SK-N-SH (cell line): ENCODE measurements at regions not wholly inside any gene's neighbourhood (a gene's known extent, or its start where the extent isn't known, plus 50 kb on each side); places are given as distances from the start of the nearest gene placed in this dataset.

ENCODE experiments used
- CTCF ChIA-PET: fragments of 300-600, 350-600 bp; formaldehyde crosslinking; extraction: SDS; loops from one replicate; lab custom pipeline; 2021; lab: Yijun Ruan, JAX
- POLR2A ChIA-PET: fragments of 350-600 bp; sonication (Branson Sonifier 250); formaldehyde crosslinking; extraction: SDS; loops from one replicate; lab custom pipeline; 2020; ENCODE audit warnings: antibody characterized with exemption, inconsistent platforms; lab: Yijun Ruan, JAX
- DNase-seq: peaks from one replicate; pipeline ENCODE4 v3.0.0; 2012
- H2AFZ ChIP-seq: fragments of 200-600 bp; sonication (generic); 2 replicates; pipeline ENCODE4 v1.8.1; 2016; ENCODE audit warnings: antibody characterized with exemption, mild to moderate bottlenecking, low read depth
- H3F3A ChIP-seq: fragments of 200-600 bp; sonication (generic); replicated peaks from 2 replicates; pipeline ENCODE3; 2016; ENCODE audit warnings: antibody characterized with exemption, mild to moderate bottlenecking; ENCODE audit not compliant: insufficient read depth
- H3K27ac ChIP-seq, 2 experiments: fragments of 200-500 bp in 1 of 2; fragments of 200-600 bp in 1 of 2; sonication (Bioruptor generic) in 1 of 2; sonication (generic), shearing (Covaris generic) in 1 of 2; 2 replicates each; pipeline versions ENCODE4 v1.5.1 to v1.6.1; 2014 to 2016; ENCODE audit warnings: low read depth in 2 of 2, inconsistent platforms in 1 of 2, low read length in 1 of 2, mild to moderate bottlenecking in 1 of 2, mixed read lengths in 1 of 2
- H3K27me3 ChIP-seq: fragments of 200-600 bp; sonication (generic), shearing (Covaris generic); 2 replicates; pipeline ENCODE4 v1.6.1; 2016; ENCODE audit warnings: mixed run types; ENCODE audit not compliant: insufficient read depth
- H3K36me3 ChIP-seq, 2 experiments: fragments of 200-500 bp in 1 of 2; fragments of 200-600 bp in 1 of 2; sonication (Bioruptor generic) in 1 of 2; sonication (generic) in 1 of 2; replicated peaks in 1 of 2; 2 replicates each; pipeline versions ENCODE3 to v1.5.1; 2014 to 2016; ENCODE audit warnings: low read length in 1 of 2, mild to moderate bottlenecking in 1 of 2; ENCODE audit not compliant: insufficient read depth in 2 of 2, control insufficient read depth in 1 of 2
- H3K4me1 ChIP-seq, 2 experiments: fragments of 200-500 bp in 1 of 2; fragments of 200-600 bp in 1 of 2; sonication (Bioruptor generic) in 1 of 2; sonication (generic), shearing (Covaris generic) in 1 of 2; 2 replicates each; pipeline versions ENCODE4 v1.5.1 to v1.6.1; 2014 to 2016; ENCODE audit warnings: low read depth in 1 of 2, low read length in 1 of 2, mixed run types in 1 of 2; ENCODE audit not compliant: insufficient read depth in 2 of 2, control insufficient read depth in 1 of 2
- H3K4me2 ChIP-seq: fragments of 200-600 bp; sonication (generic), shearing (Covaris generic); 2 replicates; pipeline ENCODE4 v1.6.1; 2017; ENCODE audit warnings: mixed run types
- H3K4me3 ChIP-seq, 2 experiments: fragments of 200-500 bp in 1 of 2; fragments of 200-600 bp in 1 of 2; sonication (Bioruptor generic) in 1 of 2; sonication (generic), shearing (Covaris generic) in 1 of 2; 2 replicates each; pipeline versions ENCODE4 v1.5.1 to v1.8.1; 2014 to 2016; ENCODE audit warnings: low read depth in 2 of 2, inconsistent platforms in 1 of 2, low read length in 1 of 2, mild to moderate bottlenecking in 1 of 2, mixed read lengths in 1 of 2, moderate library complexity in 1 of 2
- H3K79me2 ChIP-seq: fragments of 200-600 bp; sonication (generic); 2 replicates; pipeline ENCODE4 v1.8.1; 2017; ENCODE audit warnings: mild to moderate bottlenecking; ENCODE audit not compliant: insufficient read depth
- H3K9ac ChIP-seq: fragments of 200-600 bp; sonication (generic); 2 replicates; pipeline ENCODE4 v1.6.1; 2017; ENCODE audit warnings: mixed run types
- H3K9me2 ChIP-seq: fragments of 200-600 bp; sonication (generic); 2 replicates; pipeline ENCODE4 v1.6.1; 2017; ENCODE audit warnings: mixed run types
- H3K9me3 ChIP-seq: fragments of 200-600 bp; sonication (generic); 2 replicates; pipeline ENCODE4 v1.6.1; 2017; ENCODE audit warnings: mixed run types, mild to moderate bottlenecking, moderate library complexity
- H4K20me1 ChIP-seq: fragments of 200-600 bp; sonication (generic); 2 replicates; pipeline ENCODE4 v1.6.1; 2017; ENCODE audit warnings: mild to moderate bottlenecking, mixed run types; ENCODE audit not compliant: insufficient read depth
- GABPA ChIP-seq: IDR thresholded peaks from 2 replicates; pipeline ENCODE4 v1.4.0; 2012; ENCODE audit warnings: low read depth, mild to moderate bottlenecking
- GATA2 ChIP-seq: sonication (generic); formaldehyde crosslinking; IDR thresholded peaks from 2 replicates; pipeline ENCODE4 v1.5.0; 2020; ENCODE audit warnings: mild to moderate bottlenecking, missing genetic modification reagents
- MEF2A ChIP-seq: IDR thresholded peaks from 2 replicates; pipeline ENCODE4 v1.4.0; 2012; ENCODE audit warnings: low read depth, borderline replicate concordance
- RAD21 ChIP-seq: IDR thresholded peaks from 2 replicates; pipeline ENCODE4 v1.6.1; 2012; ENCODE audit warnings: mild to moderate bottlenecking, low read length
- RCOR1 ChIP-seq: fragments of 150-350 bp; IDR thresholded peaks from 2 replicates; pipeline ENCODE4 v1.6.1; 2017; ENCODE audit warnings: antibody characterized with exemption, low read length
- SIN3A ChIP-seq: IDR thresholded peaks from 2 replicates; pipeline ENCODE4 v1.6.1; 2012; ENCODE audit warnings: low read depth, mild to moderate bottlenecking, low read length, moderate library complexity, borderline replicate concordance
- SMC3 ChIP-seq: IDR thresholded peaks from 2 replicates; pipeline ENCODE4 v1.6.1; 2012; ENCODE audit warnings: low read depth, low read length, improper control_type of control experiment
- USF1 ChIP-seq: IDR thresholded peaks from 2 replicates; pipeline ENCODE4 v1.4.0; 2012; ENCODE audit warnings: low read depth, borderline replicate concordance
- ZBTB33 ChIP-seq: IDR thresholded peaks from 2 replicates; pipeline ENCODE4 v1.4.0; 2012; ENCODE audit warnings: low read depth, borderline replicate concordance
- WGBS: methylation state at CpG from one replicate; pipeline ENCODE4 v1.1.6; 2017; ENCODE audit warnings: low lambda C conversion rate; 5-methylcytosine and 5-hydroxymethylcytosine counted together

GRCh38 chr6:155954149-155954548 is 498.5 kb upstream of the NOX3 start:
- Histone ChIP-seq H3K9me3 (no peaks in the 10 kb centered on the region), H3K4me2 (no peak overlapping the region), H3K4me3 (no peak overlapping the region), H3K9me2 (no peaks in the 10 kb centered on the region), H3K9ac (no peak overlapping the region), H3K27me3 (no peaks in the 10 kb centered on the region)
- DNase-seq = no peak
- CTCF ChIA-PET = interaction anchor here (0.6 to 0.9 kb wide), 3 partner anchors 9 to 627 kb away, joined by 3 read pairs; no protein-coding TSS in a partner anchor
- WGBS = 62% methylated on average over 7 of the region's 7 CpGs
- no peak for TF ChIP-seq MEF2A
- TF ChIP-seq GATA2 (CRISPR knock-in tag) = no peak
- no peak for TF ChIP-seq RCOR1
- no peak for TF ChIP-seq SIN3A
- TF ChIP-seq USF1 = no peak
- TF ChIP-seq ZBTB33 = no peak
- no peak for TF ChIP-seq RAD21
- TF ChIP-seq SMC3 = no peak
- TF ChIP-seq, all 33 proteins: peak for 0
- no peaks in the 10 kb centered on the region for H3K36me3 ChIP-seq
- no peak overlapping the region for H3K27ac ChIP-seq
- H3K4me1 ChIP-seq = no peaks in the 10 kb centered on the region
- POLR2A ChIA-PET = no interaction called here
- H3F3A ChIP-seq = no peaks in the 10 kb centered on the region
- no peaks in the 10 kb centered on the region for H4K20me1 ChIP-seq
- no peaks in the 10 kb centered on the region for H3K79me2 ChIP-seq
- no peak overlapping the region for H2AFZ ChIP-seq

- DNase-seq = no peak
- H3K79me2 ChIP-seq = no peaks in the 10 kb centered on the region
- ChIA-PET POLR2A (no interaction called here), CTCF (no interaction called here)
- 52% methylated on average over 3 of the region's 3 CpGs for WGBS
- no peak for TF ChIP-seq GABPA
- TF ChIP-seq SIN3A = no peak
- TF ChIP-seq USF1 = no peak
- no peak overlapping the region for H2AFZ ChIP-seq
- H3K4me2 ChIP-seq = no peak overlapping the region
- H3K9ac ChIP-seq = no peak overlapping the region
- no peaks in the 10 kb centered on the region for H3K36me3 ChIP-seq
- H3K4me1 ChIP-seq = no peaks in the 10 kb centered on the region
- H3K4me3 ChIP-seq = no peak overlapping the region
- no peak overlapping the region for H3K27ac ChIP-seq
- no peaks in the 10 kb centered on the region for H3K9me3 ChIP-seq
- H3F3A ChIP-seq = no peaks in the 10 kb centered on the region
- H4K20me1 ChIP-seq = no peaks in the 10 kb centered on the region
- no peaks in the 10 kb centered on the region for H3K9me2 ChIP-seq
- no peaks in the 10 kb centered on the region for H3K27me3 ChIP-seq
These were observed 493.6 kb upstream of the NOX3 start for GRCh38 chr6:155949256-155949655.
